ENCODE measurements at regions not wholly inside any gene's neighbourhood (a gene's known extent, or its start where the extent isn't known, plus 50 kb on each side); places are given as distances from the start of the nearest gene placed in this dataset.
"Not testable (repeated sequence)": the region's sequence is repeated elsewhere in the genome, so short reads cannot be mapped to it uniquely, and the experiment has no call there.

DNA sequence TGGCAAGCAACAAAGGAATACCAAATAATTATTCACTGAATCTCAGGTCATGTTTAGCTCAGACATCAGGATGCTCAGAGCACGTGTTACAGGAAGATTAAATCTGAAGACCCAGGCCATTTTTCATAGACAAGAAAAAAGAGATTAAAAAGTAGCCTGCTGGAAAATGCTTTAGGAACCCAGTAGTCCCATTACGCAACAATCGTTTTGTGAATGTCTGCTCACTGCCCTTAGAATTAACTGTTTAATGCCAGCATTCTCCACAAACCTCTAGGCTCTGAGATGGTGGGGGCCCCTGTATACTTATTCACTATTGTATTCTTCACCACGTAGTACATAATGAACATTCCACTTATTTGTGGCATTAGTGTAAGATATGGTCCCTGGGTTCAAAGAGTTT is 154.6 kb upstream of the NYAP2 start:
- DNase-seq = no peak

DNA sequence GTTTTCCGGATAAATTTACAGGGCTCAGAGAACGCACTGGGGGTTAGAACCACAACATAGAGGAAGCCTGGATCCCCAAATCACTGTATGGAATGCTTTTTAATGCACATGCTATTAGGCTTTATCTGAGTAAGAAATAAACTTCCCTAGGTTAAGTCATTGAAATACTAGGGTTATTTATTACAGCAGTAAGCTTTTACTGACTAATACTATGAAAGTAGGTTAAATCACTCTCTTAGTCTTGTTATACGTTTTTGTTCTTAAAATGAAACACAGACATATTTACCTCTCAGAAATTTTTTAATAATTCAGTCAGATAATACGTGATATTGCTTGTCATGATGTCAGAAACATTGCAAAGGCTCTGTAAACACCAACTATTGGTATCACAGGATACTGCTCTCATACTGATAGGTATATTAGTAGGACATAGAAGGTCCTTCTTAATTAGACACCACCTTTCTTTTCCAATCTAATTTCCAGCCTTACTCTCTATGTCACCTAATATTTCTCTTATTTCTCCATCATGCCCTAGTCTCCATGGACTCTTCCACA is 162.7 kb upstream of the NYAP2 start:
- no peak for DNase-seq

DNA sequence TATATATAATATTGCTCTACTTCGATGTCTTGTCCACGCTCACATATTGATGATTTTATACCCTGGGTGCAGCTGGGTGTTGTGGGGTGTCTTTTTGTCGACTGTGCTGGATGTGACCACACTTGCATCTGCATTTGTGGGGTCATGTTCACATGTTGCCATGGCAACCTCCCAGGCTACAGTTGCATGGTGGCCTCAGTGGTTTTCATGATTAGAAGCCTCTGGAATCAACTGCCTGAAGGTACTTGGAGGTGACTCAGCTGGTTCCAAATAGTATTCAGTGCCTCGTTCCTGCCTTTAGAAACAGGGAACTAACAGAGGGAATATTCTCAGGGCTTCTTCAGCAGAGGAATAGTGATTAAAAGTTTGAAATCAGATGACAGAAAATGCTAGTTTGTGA is 166.3 kb upstream of the NYAP2 start:
- DNase-seq = no peak

DNA sequence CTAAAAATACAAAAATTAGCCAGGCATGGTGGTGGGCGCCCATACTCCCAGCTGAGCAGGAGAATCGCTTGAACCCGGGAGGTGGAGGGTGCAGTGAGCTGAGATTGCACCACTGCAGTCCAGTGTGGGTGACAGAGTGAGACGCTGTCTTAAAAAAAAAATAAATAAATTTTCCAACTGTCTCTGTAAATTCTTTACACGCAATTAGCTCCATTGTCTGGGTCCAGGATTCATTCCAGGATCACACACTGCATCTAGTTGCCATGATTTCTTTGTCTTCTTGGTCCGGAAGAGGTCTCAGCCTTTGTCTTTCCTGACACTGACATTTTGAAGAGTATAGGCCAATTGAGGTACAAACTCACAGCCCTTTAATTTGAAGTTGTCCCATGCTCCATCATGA is 167.6 kb upstream of the NYAP2 start:
- no peak for DNase-seq

DNA sequence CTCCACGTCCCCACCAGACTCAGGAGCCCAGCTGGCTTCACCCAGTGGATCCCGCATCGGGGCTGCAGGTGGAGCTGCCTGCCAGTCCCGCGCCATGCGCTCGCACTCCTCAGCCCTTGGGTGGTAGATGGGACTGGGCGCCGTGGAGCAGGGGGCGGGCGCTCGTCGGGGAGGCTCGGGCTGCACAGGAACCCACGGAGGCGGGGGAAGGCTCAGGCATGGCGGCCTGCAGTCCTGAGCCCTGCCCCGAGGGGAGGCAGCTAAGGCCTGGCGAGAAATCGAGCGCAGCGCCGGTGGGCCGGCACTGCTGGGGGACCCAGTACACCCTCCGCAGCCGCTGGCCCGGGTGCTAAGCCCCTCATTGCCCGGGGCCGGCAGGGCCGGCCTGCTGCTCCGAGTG is 170.2 kb upstream of the NYAP2 start:
- DNase-seq = not testable (repeated sequence)

DNA sequence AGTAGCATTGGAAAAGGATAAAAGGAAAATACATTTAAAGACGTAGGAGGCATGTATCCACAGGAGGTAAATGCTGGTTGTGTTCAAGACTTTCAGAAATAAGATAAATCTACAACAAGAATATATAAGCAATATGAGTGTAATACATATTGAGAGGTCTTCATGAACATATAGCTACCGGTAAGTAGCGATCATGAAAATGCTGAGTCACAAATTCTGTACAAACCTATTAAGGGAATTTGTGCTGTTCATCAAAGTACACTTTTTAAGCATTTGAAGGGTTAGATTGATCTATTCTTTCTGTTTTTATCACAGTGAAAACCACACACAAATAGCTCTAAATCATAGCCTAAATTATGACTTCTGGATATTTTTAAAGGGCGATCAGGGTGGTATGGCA is 173.1 kb upstream of the NYAP2 start:
- DNase-seq = no peak

DNA sequence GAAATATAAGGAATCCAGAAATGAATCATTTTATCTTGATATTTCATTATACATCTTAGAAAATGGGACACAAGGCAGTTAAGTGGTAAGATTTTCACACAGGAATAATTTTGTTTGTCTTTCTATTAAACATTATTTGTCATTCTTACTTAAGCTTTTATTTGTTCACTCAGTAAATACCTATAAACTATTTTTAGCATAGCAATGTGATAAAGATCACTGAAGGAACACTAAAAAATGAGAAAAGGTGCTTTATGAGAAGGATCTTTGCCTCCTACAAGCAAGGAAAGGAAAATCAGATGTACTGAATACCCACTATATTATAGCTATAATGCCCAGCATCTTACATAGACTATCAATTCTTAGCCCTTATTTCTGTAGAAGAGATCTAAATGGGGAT is 176.2 kb upstream of the NYAP2 start:
- no peak for DNase-seq

DNA sequence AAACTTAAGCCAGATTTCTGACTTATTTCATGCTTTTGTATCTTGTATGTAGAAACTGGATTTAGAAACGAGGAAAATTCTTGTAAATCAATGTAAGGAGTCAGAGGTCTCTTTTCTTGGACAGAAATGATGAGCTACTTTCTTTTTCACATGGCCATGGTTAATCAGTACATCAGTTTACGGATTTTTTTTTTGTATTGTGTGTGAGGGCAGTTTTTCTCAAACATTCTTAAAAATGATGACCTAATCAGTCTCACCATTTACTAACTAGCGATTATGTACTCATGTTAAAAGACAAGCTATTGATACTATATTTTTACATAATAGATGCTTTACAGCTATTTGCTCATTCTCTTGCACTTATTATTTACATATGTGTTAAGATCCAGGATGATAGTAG is 165.2 kb upstream of the DOCK10 start:
- DNase-seq = no peak

DNA sequence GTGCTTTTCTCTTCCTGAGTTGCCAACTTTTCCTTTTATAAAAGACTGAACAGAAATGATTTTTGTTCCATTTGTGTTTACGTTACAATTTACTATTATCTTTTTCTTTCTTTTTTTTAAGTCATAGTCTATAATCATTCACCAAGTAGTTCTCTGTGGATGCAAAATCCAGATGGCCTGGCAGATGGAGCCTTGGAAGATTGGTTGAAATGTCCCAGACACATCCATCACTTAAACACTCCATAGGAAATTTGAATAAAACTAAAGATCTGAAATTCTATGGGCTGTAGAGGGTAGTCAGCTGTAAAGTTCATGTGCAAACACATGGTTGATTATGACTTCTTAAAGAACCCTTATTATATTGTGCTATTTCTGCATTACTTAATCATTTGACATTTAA is 164.8 kb upstream of the DOCK10 start:
- DNase-seq = peak; percentile 12

DNA sequence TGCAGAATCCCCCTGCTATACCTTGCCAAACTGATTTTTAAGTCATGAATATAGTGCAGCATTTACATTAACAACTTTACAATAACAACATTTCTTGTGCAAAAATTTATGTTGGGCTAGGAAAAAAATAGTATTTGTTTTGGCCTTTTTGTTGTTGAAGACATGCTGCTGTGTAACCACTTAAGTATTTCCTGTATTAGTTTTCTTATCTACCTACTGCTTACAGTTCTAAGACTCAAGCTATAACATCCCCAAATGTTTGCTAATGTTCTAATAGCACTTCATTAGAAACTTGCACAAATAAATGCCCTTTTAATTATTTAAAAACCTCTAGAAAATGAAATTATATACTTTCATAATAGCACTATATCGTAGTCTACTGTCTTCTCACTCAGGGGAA is 154.3 kb upstream of the DOCK10 start:
- no peak for DNase-seq

DNA sequence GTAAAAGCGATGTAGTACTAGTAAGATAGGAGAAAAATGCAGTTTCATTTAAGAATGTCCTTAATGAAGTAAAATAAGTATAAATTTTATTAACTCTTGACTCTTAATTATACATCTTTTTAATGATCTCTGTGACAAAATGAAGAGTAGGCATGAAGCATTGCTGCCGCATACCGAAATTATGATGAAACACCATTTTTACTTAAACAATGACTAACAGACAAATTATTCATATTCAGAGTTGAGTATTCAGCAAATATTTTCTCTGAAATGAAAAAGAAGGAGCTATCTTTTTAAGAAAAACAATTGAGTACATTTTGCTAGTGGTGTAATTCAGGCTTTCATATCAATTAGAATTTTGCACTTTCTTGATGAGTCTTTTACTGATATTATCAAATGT is 150.6 kb upstream of the DOCK10 start:
- DNase-seq = no peak

DNA sequence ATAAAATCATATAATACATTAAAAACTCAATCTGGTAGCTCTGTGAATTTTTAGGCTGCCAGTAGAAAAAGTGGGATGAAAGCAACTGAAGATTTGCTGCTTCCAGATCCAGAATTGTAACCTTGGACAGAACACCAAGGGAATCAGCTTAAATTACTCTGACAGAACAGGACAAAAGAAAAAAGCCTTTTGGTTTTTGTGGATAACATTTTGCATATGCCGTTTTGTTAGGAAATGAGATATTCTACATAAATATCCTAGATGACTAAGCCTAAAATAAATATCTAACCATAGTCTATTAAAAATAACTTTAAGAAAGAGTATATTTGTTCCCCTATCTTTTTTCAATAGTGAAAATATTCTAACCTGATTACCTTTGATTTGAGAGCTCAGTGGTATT is 148.7 kb upstream of the DOCK10 start:
- DNase-seq = no peak

DNA sequence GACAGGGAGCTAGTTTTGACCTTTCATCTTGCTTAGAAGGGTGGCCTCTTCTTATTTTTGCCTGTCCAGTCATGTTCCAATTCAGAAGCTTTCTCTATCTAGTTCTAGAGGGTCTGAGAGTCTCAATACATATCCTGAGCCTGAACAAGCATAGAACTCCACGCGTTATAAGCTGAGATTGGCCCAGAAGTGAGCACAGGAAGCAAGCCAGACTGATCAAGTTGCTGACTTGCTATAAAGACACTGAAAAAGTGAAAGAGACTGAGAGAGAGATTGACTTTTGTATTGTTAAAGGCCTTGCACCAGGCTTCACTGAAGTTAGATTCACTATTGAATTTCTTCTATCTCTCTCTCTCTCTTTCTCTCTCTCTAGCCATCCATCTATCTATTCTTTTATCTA is 142.7 kb upstream of the DOCK10 start:
- DNase-seq = no peak

DNA sequence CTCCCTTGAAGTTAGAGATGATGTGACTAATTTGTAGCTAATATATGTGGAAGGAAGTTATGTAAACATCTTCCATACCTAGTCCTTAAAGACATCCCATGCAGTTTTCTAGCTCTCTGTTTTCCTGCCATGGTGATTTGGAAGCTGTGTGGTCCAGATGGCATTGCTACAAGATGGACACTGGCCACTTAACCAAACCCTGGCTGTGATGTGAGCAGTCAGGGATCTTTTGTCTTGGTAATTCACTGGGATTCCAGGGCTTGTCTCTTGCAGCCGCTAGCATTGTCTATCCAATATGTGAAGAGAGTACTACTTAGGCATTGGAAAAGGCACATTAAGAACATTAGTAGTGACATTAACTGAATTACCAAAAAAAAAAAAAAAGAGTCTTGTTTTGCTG is 139.9 kb upstream of the DOCK10 start:
- DNase-seq = no peak

DNA sequence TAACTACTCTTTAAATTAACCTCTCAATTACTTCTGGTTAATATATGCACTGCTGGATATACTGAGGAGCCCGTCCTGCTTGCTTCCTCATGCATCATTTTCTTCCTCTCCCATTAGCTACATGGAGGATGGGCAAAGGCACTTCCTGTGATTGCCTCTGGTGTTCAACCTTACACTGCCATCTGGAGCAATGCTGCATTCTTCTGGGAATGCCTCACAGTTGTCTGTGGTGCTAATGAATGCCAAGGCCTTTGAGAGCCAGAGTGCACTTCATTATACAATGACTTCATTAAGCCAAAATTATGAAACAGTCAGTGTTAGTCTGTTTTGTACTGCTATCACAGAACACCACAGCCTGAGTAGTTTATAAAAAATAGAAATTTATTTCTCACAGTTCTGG is 134.8 kb upstream of the DOCK10 start:
- no peak for DNase-seq

DNA sequence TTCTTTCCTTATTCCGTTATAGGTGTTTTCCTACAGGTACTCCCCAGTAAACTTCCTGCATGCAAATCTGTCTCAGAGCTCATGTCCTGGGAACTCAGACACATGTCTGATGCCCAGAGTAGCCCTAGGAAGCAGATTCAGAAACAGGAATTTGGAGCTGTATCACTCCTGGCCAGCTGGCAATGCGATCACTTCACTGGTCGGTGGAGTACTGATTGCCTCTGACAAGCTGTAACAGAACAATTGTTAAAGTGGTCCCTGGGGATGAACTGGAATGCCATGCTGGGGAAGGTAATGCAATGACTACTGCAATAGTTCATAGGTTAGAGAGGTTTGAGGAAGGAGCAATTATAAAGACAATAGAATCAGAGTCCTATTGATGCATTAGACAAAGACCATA is 131.6 kb upstream of the DOCK10 start:
- no peak for DNase-seq

DNA sequence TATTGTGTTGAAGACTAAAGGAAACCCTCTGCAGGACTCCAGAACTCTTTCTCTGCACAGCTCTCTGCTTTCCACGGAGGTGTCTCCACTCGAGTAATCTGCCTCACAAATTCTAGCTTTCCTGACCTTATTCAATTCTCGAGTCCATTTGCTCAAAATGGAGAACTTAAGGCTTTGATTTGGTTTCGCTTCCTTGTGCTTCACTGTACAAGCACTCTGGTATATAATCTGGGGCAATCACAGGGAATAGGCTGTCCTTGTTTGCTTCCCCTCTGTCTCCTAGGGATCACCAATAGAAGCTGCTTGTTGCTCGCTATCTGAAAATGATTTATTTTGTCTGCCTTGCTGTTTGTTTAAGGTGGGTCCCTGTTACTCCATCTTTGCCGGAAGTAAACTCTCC is 129.1 kb upstream of the DOCK10 start:
- DNase-seq = no peak

DNA sequence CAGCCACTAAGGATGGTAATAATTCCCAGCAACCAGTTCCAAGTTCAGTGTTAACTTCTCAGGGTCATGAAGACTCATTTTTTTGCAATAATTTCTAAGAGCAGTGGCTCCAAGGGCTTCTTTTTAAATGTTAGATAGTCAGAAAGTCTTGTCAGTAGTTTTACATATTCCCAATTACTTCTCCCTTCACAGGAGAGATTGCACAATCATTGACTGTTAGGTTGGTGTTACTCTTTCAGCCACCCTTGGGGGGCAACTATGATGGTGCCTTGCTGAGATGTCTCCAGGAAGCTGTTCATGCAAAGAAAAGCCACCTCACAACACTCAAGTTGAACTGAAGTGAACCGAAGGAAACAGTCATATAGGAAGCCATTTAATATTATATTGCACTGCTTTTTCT is 127.9 kb upstream of the DOCK10 start:
- DNase-seq = no peak

DNA sequence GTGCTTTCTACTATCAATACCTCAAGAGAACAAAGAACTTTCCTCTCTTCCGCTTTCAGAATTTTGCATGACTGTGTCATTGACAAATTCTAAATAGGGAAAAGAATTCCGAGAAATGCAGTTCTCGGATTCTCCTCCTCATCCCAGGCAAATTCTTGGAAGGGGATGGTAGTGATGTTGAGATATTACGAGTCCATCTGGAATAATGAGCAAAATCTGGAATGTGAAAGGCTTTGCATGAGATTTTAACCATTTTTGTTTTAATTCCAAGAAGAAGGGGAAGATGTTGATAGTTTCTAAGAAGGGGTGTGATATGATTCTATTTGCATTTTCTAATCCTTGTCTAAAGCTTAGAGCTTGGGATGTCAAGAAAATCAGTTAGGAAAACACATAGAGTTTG is 127.1 kb upstream of the DOCK10 start:
- DNase-seq = no peak

DNA sequence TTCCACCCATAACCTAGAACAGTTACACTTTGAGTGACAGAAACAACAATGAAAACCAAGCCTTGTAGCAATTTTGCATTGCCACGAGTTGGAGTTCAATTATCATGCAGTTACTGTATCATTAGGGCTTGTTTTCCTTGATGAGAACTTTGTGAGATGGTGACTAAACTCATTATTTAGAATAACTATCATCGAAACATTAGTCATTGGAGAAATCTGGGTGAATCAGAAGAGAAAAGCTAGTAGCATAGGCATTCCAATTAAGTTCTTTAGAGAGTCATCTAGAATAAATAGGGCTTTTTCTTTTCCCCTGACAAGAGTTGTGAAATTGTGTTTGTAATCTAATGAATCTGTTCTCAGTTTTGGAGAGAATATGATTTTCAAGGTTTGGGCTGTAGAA is 122.8 kb upstream of the DOCK10 start:
- no peak for DNase-seq

DNA sequence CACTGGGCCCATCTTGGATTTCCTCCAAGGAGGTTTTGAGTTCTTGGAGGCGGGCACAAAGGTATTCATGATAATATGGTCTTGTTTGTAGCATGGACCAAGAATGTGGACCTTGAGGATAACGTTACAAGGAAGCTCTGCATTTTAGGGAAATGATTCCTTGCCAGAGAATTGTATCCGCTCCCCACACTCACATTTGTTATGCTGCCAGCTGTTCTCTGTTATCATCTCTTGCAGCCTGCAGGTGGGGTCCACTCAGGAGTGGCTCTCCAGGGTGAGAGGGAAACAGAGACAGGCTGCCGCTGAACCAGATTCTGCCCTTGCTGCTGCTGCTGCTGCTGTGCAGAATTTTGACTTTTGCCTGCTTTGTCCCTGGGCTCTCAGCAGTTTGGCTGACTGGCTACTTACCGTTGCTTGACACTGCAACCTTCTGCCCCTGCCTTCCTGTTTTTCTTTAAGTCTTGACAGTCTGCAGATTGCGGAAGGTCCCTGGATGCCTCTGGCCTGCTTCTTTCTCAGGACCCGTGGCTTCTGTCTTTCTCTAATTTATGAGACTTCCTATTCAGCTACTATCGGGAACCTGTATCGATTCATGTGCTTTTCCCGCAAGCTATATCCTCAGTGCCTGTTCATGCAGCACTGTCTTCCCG is 122.3 kb upstream of the DOCK10 start:
- no peak for DNase-seq

DNA sequence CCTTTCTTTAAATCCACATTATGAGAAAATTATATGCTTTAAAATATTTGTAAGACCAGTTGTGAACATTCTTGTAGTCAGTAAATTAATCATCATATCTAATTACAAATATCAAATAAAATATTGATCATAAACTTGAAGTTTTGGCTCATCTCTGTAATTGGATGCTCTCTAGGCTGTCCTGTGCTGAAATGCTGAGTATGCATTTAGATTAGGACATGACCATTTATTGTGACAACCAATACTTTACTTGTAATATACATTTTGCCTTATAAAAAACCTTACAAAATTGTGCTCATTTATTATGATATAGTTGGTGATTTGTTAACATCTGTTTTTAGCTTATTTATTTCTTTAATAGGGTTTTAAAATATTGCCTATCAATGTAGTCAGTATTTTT is 116.1 kb upstream of the DOCK10 start:
- no peak for DNase-seq

DNA sequence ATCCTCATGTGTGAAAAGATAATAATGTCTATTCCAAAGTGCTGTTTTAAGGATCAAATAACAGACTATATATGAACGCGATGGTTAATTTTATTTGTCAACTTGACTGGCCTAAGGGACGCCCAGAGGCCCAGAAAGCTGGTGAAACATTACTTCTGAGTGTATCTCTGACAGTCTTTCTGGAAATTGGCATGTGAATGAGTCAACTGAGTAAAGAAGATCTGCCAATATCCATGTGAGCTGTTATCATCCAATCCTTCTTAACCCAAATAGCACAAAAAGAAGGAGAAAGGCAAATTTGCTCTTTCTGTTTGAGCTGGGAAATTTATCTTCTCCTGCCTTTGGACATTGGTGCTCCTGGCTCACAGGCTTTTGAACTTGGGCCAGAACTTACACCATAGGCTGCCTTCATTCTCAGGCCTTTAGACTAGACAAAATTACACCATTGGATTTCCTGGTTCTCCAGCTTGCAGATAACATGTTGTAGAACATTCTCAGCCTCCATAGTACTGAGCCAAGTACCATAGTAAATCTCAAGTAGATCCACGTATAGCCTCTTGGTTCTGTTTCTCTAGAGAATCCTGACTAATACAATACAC is 114.7 kb upstream of the DOCK10 start:
- no peak for DNase-seq

DNA sequence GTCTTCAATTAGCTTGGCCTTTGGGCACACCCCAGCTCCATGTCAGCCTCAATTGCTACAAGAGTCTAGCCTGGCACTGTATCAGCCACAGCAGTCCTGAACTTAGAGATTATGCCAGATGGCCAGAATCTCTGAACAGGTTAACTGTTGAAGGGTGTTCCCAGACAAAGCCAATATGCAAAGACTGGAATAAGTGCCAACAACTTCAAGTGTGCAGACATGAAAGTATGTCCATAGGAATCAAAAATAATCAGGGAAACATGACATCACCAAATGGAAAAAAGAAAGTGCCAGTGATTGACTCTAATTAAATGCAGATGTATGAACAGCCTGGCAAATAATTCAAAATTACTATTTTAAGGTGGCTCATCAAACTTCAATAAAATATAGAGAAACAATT is 98.5 kb upstream of the DOCK10 start:
- no peak for DNase-seq
